H1 (cell line): ENCODE measurements at regions not wholly inside any gene's neighbourhood (a gene's known extent, or its start where the extent isn't known, plus 50 kb on each side); places are given as distances from the start of the nearest gene placed in this dataset.

Experiments used
- ATF3 ChIP-seq: IDR thresholded peaks from 2 replicates; pipeline ENCODE4 v1.6.1; 2011; ENCODE audit warnings: low read depth, mild to moderate bottlenecking, low read length; ENCODE audit not compliant: insufficient read depth
- BCL11A ChIP-seq, 2 experiments: IDR thresholded peaks; one replicate each; pipeline ENCODE4 v1.6.1; 2011; ENCODE audit warnings: low read depth in 2 of 2, low read length in 2 of 2, mild to moderate bottlenecking in 2 of 2
- EP300 ChIP-seq, 2 experiments: IDR thresholded peaks; 1 replicate in 1 of 2; 2 replicates in 1 of 2; pipeline ENCODE4 v1.6.1; 2011 to 2012; ENCODE audit warnings: low read depth in 2 of 2, low read length in 2 of 2, mild to moderate bottlenecking in 2 of 2, borderline replicate concordance in 1 of 2, inconsistent platforms in 1 of 2, moderate library complexity in 1 of 2
- HDAC2 ChIP-seq, 2 experiments: fragments of 300-600 bp in 1 of 2; sonication (generic) in 1 of 2; IDR thresholded peaks; 2 replicates each; pipeline ENCODE4 v1.6.1; 2011 to 2012; ENCODE audit warnings: low read depth in 2 of 2, low read length in 2 of 2, mild to moderate bottlenecking in 2 of 2, moderate library complexity in 2 of 2, borderline replicate concordance in 1 of 2, inconsistent platforms in 1 of 2
- NANOG ChIP-seq: IDR thresholded peaks from 2 replicates; pipeline ENCODE4 v1.6.1; 2011; ENCODE audit warnings: low read length, low read depth, mild to moderate bottlenecking, inconsistent platforms; ENCODE audit not compliant: insufficient read depth, poor library complexity, severe bottlenecking
- POLR2A ChIP-seq, 2 experiments: IDR thresholded peaks; 1 replicate in 1 of 2; 2 replicates in 1 of 2; pipeline ENCODE4 v1.6.1; 2011; ENCODE audit warnings: low read depth in 2 of 2, low read length in 2 of 2, mild to moderate bottlenecking in 2 of 2; ENCODE audit errors: control extremely low read depth in 1 of 2
- RAD21 ChIP-seq, 2 experiments: IDR thresholded peaks in 1 of 2; conservative IDR thresholded peaks in 1 of 2; 2 replicates each; pipeline ENCODE4 v1.6.1; 2011; ENCODE audit warnings: low read depth in 2 of 2, low read length in 2 of 2, improper control_type of control experiment in 1 of 2, inconsistent platforms in 1 of 2, mild to moderate bottlenecking in 1 of 2, moderate library complexity in 1 of 2
- RFX5 ChIP-seq: IDR thresholded peaks from 2 replicates; pipeline ENCODE4 v1.6.1; 2011; ENCODE audit warnings: low read depth, low read length, improper control_type of control experiment, borderline replicate concordance
- SIRT6 ChIP-seq: IDR thresholded peaks from one replicate; pipeline ENCODE4 v1.7.1; 2012; ENCODE audit warnings: low read length, inconsistent platforms
- SP1 ChIP-seq: IDR thresholded peaks from 2 replicates; pipeline ENCODE4 v1.6.1; 2011; ENCODE audit warnings: low read depth, low read length
- SRF ChIP-seq: IDR thresholded peaks from 2 replicates; pipeline ENCODE4 v1.6.1; 2011; ENCODE audit warnings: mild to moderate bottlenecking, low read depth, low read length, moderate library complexity

DNA sequence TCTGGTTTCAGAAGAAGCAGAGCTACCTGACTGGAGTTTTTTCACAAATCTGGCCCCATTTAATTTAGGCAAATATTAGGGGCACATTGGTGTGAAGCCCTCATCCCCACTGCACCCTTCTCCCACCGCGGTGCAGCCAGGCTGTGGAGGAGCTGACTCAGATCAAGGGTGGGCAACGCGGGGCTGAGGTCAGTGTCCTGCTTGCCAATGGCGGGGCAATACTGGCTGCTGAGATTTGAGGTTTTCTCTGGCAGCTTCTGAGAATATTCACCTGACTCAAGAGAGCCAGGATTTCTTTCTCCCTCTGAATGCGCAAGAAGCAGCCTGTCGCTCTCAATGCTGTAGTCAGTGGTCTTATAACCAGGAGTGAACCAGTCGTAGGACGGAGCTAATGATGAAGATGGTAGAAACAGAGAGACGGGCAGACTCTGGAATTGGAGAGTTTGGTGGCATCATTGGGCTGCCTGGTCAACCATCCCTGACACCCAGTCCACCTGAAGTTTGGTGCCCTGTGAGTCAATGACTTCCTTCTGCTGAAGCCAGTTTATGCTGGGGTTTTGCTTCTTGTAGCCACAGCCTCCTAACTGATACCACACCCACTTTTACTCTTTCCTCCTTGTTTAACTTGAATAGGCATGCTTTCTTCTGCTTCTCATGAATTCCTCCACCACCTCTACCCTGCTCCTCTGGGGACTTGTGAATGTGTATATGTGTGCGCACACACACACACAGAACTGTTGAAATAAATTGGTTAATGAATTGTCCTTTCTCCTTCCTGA is 123.7 kb upstream of the CTBP2 start (continued):
- TF ChIP-seq BCL11A (IDR thresholded peaks at IDR 0.05; ENCODE audit: low read depth in 2 of 2, low read length in 2 of 2) (no peak), RAD21 (IDR thresholded peaks at IDR 0.05 in 1 of 2, conservative IDR thresholded peaks at IDR 0.05 in 1 of 2; ENCODE audit: low read depth in 2 of 2, low read length in 2 of 2) (no peak), RFX5 (no peak), SP1 (no peak), SIRT6 (no peak), ATF3 (no peak), POLR2A (IDR thresholded peaks at IDR 0.05; ENCODE audit: control extremely low read depth in 1 of 2, low read depth in 2 of 2, low read length in 2 of 2) (no peak), SRF (no peak), EP300 (IDR thresholded peaks at IDR 0.05; ENCODE audit: borderline replicate concordance in 1 of 2, low read depth in 2 of 2, low read length in 2 of 2) (no peak), HDAC2 (IDR thresholded peaks at IDR 0.05; ENCODE audit: borderline replicate concordance in 1 of 2, low read depth in 2 of 2, low read length in 2 of 2) (no peak), NANOG (no peak)
- TF ChIP-seq, all 59 proteins: peak for 0
